Endothelial cell of umbilical vein (primary cell): ENCODE measurements at regions not wholly inside any gene's neighbourhood (a gene's known extent, or its start where the extent isn't known, plus 50 kb on each side); places are given as distances from the start of the nearest gene placed in this dataset.

Source experiments
- BruUV-seq: library from RNA; stranded (reverse); fragments of 400-500 nt; replicated peaks from 2 replicates; lab custom pipeline; 2021; lab: Mats Ljungman, UMichigan
- CTCF ChIA-PET: fragments of 300-600, 350-600 bp; sonication (Branson Sonifier 250); formaldehyde crosslinking; loops from one replicate; lab custom pipeline; 2021; ENCODE audit warnings: antibody characterized with exemption, inconsistent platforms; lab: Charles Lee
- POLR2A ChIA-PET: fragments of 300-600, 350-600 bp; sonication (Branson Sonifier 250); formaldehyde crosslinking; loops from one replicate; lab custom pipeline; 2021; ENCODE audit warnings: antibody characterized with exemption, inconsistent platforms; lab: Charles Lee
- DNase-seq: peaks from one replicate; pipeline ENCODE4 v3.0.0-alpha.2; 2011; ENCODE audit warnings: low read depth, low spot score
- FAIRE-seq: peaks from 2 replicates; lab custom pipeline; 2011; peaks lifted over from hg19 to GRCh38; lab: Jason Lieb, UNC
- H2AFZ ChIP-seq: 2 replicates; pipeline ENCODE4 v1.6.0; 2012; ENCODE audit warnings: low read depth, low read length, control low read depth, inconsistent platforms
- H3K27ac ChIP-seq: 2 replicates; pipeline ENCODE4 v1.5.1; 2011; ENCODE audit warnings: low read depth, mild to moderate bottlenecking, control low read depth, low read length, moderate library complexity; ENCODE audit not compliant: insufficient read depth
- H3K27me3 ChIP-seq, 2 experiments: 2 replicates each; pipeline versions ENCODE4 v1.6.0 to v1.6.1; 2011; ENCODE audit warnings: low read length in 2 of 2, mixed read lengths in 1 of 2; ENCODE audit not compliant: control insufficient read depth in 2 of 2, insufficient read depth in 2 of 2
- H3K36me3 ChIP-seq, 2 experiments: 2 replicates in 1 of 2; 3 replicates in 1 of 2; pipeline ENCODE4 v1.5.1; 2011; ENCODE audit warnings: low read length in 2 of 2, mild to moderate bottlenecking in 1 of 2, moderate library complexity in 1 of 2; ENCODE audit not compliant: control insufficient read depth in 2 of 2, insufficient read depth in 2 of 2; ENCODE audit errors: extremely low read depth in 1 of 2
- H3K4me1 ChIP-seq: 3 replicates; pipeline ENCODE4 v1.5.1; 2011; ENCODE audit warnings: mild to moderate bottlenecking, low read length; ENCODE audit not compliant: control insufficient read depth, insufficient read depth; ENCODE audit errors: extremely low read depth
- H3K4me2 ChIP-seq: 2 replicates; pipeline ENCODE4 v1.6.1; 2011; ENCODE audit warnings: low read length, control low read depth, mixed read lengths; ENCODE audit not compliant: insufficient read depth
- H3K4me3 ChIP-seq, 3 experiments: fragments of 200-600 bp in 1 of 3; sonication (generic), shearing (Covaris generic) in 1 of 3; replicated peaks in 1 of 3; 2 replicates each; pipeline ENCODE4 v1.5.1; 2011 to 2016; ENCODE audit warnings: control low read depth in 3 of 3, low read length in 3 of 3, mild to moderate bottlenecking in 2 of 3, inconsistent platforms in 1 of 3, low read depth in 1 of 3, moderate library complexity in 1 of 3; ENCODE audit not compliant: insufficient read depth in 1 of 3
- H3K79me2 ChIP-seq: 2 replicates; pipeline ENCODE4 v1.6.0; 2012; ENCODE audit warnings: low read length, inconsistent platforms; ENCODE audit not compliant: control insufficient read depth, insufficient read depth
- H3K9ac ChIP-seq: replicated peaks from 2 replicates; pipeline ENCODE3; 2011; ENCODE audit warnings: low read length, control low read depth; ENCODE audit not compliant: insufficient read depth; ENCODE audit errors: extremely low read depth
- H3K9me1 ChIP-seq: replicated peaks from 3 replicates; pipeline ENCODE4 v1.6.0; 2011; ENCODE audit warnings: mild to moderate bottlenecking, low read length; ENCODE audit not compliant: control insufficient read depth, insufficient read depth; ENCODE audit errors: extremely low read depth
- H3K9me3 ChIP-seq: replicated peaks from 2 replicates; pipeline ENCODE4 v1.5.1; 2012; ENCODE audit warnings: low read length, inconsistent platforms; ENCODE audit not compliant: control insufficient read depth, insufficient read depth
- H4K20me1 ChIP-seq: replicated peaks from 2 replicates; pipeline ENCODE3; 2011; ENCODE audit warnings: mild to moderate bottlenecking, low read length; ENCODE audit not compliant: control insufficient read depth, insufficient read depth; ENCODE audit errors: extremely low read depth
- CTCF ChIP-seq, 2 donors: IDR thresholded peaks; 1 replicate in 1 of 2; 2 replicates in 1 of 2; pipeline ENCODE4 v1.5.1; 2011; ENCODE audit warnings: low read length in 2 of 2, mild to moderate bottlenecking in 2 of 2, moderate library complexity in 2 of 2, control low read depth in 1 of 2, inconsistent platforms in 1 of 2, low read depth in 1 of 2; ENCODE audit not compliant: insufficient read depth in 1 of 2; ENCODE audit errors: extremely low read depth in 1 of 2
- EZH2 ChIP-seq: IDR thresholded peaks from 2 replicates; pipeline ENCODE4 v1.6.1; 2012; ENCODE audit warnings: borderline replicate concordance, low read depth, mild to moderate bottlenecking, moderate library complexity, low read length, inconsistent platforms; ENCODE audit not compliant: severe bottlenecking
- FOS ChIP-seq: IDR thresholded peaks from 2 replicates; pipeline ENCODE4 v1.6.1; 2011; ENCODE audit warnings: mild to moderate bottlenecking, low read length, moderate library complexity, borderline replicate concordance; ENCODE audit not compliant: insufficient read depth
- GATA2 ChIP-seq: IDR thresholded peaks from 2 replicates; pipeline ENCODE4 v1.7.0; 2011; ENCODE audit warnings: low read depth, mild to moderate bottlenecking, moderate library complexity, mixed read lengths, low read length; ENCODE audit not compliant: insufficient read length, insufficient read depth
- JUN ChIP-seq: IDR thresholded peaks from 2 replicates; pipeline ENCODE4 v1.6.1; 2011; ENCODE audit warnings: borderline replicate concordance, low read depth; ENCODE audit not compliant: insufficient read length, insufficient read depth
- MAX ChIP-seq: IDR thresholded peaks from 2 replicates; pipeline ENCODE4 v1.6.1; 2011; ENCODE audit not compliant: insufficient read depth, insufficient read length
- MYC ChIP-seq: IDR thresholded peaks from one replicate; pipeline ENCODE4 v1.6.1; 2011; ENCODE audit warnings: mild to moderate bottlenecking, low read depth, low read length
- POLR2A ChIP-seq: IDR thresholded peaks from 2 replicates; pipeline ENCODE4 v1.6.1; 2012; ENCODE audit warnings: low read depth, mild to moderate bottlenecking, control low read depth, low read length
- POLR2AphosphoS5 ChIP-seq: IDR thresholded peaks from 2 replicates; pipeline ENCODE4 v1.6.1; 2012; ENCODE audit warnings: low read depth, mild to moderate bottlenecking, control low read depth, low read length, moderate library complexity; ENCODE audit not compliant: insufficient read depth
- dilution Hi-C: fragments of 300-500 bp; cut with MboI; formaldehyde crosslinking; loops from one replicate; pipeline ENCODE4 v1.15.0; 2019; ENCODE audit warnings: low sequenced_read_pairs; ENCODE audit not compliant: extremely low pct_ligation_motif_present
- intact Hi-C: fragments of 100-400 bp; cut with micrococcal nuclease; formaldehyde crosslinking; loops from one replicate; pipeline ENCODE4 v1.10.0; 2022

- Histone ChIP-seq H3K79me2 (no peaks in the 10 kb centered on the region), H3K4me3 (no peak overlapping the region), H4K20me1 (no peaks in the 10 kb centered on the region), H3K27me3 (no peaks in the 10 kb centered on the region), H3K4me2 (no peak overlapping the region), H3K36me3 (no peaks in the 10 kb centered on the region), H3K4me1 (no peaks in the 10 kb centered on the region), H3K9me1 (no peaks in the 10 kb centered on the region), H3K9me3 (peaks cover 2% of the 10 kb centered on the region), H3K27ac (no peak overlapping the region), H3K9ac (no peak overlapping the region), H2AFZ (no peak overlapping the region)
- ChIA-PET POLR2A (no interaction called here), CTCF (no interaction called here)
- no TSS peak for BruUV-seq
- TF ChIP-seq EZH2 (no peak), POLR2AphosphoS5 (no peak), MYC (no peak), FOS (no peak), MAX (no peak), GATA2 (no peak), JUN (no peak), CTCF (IDR thresholded peaks at IDR 0.05; ENCODE audit: extremely low read depth in 1 of 2, insufficient read depth in 1 of 2, low read depth in 1 of 2, low read length in 2 of 2) (no peak), POLR2A (no peak)
- DNase-seq (no peak), FAIRE-seq (no peak)
- intact Hi-C loops: no loop called here
- dilution Hi-C loops: no loop called here
These were observed 193.2 kb upstream of the SOX1 start for GRCh38 chr13:111873676-111874178.
